G401 (cell line): ENCODE measurements at regions not wholly inside any gene's neighbourhood (a gene's known extent, or its start where the extent isn't known, plus 50 kb on each side); places are given as distances from the start of the nearest gene placed in this dataset.

Source experiments
- DNase-seq: peaks from one replicate; pipeline ENCODE4 v3.0.0-alpha.2; 2015; ENCODE audit warnings: low spot score
- in situ Hi-C: cut with HindIII; loops from 2 replicates; pipeline ENCODE4 v1.10.0; 2016; ENCODE audit warnings: low sequenced_read_pairs, mixed read lengths

DNA sequence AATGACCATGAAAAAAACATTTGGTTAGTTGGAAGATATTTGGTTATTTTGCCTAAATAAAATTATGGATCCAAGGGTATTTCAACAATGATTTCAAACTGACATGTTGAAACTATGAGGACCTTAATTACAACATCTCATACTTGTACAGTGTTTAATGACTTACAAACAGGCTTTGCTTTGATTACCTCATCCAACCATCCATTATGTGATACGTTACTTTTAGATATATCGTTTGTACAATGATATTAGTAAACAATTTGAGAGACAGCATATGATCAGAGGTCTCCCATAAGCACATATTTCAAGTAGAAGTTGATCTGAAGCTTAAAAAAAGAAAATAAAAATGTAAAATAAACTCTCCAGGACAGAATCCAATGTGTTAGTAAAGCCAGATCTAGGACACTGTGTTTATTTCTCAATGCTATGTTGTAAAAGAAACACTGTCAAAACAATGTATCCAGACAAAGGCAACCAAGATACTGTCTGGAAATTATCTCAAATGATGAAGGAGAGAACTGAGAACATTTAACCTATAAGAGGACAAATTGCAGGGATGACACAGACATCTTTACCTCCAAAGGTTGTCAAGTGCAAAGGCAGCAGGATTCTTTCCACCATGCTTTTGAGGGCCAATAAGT is 116.0 kb upstream of the TARS1 start:
- DNase-seq: no peak
- in situ Hi-C loops: no loop called here

DNA sequence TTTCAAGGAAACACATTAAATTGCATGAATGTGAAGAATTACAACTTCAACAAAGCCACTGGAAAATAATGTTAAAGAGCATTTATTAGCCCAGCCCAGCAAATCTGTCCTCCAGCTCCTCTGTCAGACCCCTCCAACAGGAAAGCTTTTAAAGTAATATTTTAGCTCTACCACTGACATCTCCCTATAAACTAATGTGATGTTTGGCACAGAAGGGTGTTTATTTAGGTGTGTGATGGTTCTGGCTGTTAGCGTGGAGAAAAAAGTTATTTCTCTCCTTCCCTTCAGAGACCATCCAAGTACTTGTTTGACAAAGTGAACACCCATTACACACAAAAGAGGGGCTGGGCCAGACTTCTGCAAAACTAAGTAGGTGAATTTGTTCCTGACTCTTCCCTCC is 111.9 kb upstream of the TARS1 start:
- in situ Hi-C loops: no loop called here
- no peak for DNase-seq

DNA sequence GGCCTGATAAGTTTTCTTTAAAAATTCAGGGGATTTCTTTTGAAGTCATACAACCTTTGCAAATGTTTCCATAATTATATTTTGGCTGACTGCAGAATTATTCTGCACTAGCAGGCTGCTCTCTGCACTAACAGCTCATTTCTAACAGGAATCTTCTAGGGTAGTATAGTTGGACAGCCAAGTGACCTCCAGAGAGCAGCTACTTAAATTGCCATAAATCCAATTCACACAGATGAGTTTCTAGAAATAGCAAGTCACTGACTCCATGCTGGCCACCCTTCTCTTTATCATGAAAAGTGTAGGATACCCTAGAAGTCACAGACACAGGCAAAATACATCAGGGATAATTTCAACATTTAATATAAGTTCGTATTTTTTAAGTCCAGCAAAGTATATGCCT is 110.9 kb upstream of the TARS1 start:
- no peak for DNase-seq
- in situ Hi-C loops: no loop called here

DNA sequence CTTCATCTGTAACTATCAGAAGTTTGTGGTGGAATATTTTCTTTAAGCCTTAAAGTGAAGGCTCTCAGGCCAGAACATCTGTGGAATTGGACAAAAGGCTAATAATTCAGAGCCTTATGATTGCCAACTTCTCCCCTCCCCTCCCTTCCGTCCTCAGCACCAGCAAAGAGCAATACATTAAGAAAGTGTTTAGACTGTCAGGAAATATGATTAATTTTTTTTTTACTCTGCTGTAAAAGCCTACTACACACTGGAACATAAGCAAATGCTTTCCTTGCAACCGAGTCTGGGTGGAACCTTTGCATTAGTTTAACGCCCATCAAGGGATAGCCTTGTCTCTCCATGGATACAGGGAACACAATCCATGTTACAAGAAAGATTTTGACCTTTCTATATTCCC is 110.3 kb upstream of the TARS1 start:
- in situ Hi-C loops: no loop called here
- no peak for DNase-seq

DNA sequence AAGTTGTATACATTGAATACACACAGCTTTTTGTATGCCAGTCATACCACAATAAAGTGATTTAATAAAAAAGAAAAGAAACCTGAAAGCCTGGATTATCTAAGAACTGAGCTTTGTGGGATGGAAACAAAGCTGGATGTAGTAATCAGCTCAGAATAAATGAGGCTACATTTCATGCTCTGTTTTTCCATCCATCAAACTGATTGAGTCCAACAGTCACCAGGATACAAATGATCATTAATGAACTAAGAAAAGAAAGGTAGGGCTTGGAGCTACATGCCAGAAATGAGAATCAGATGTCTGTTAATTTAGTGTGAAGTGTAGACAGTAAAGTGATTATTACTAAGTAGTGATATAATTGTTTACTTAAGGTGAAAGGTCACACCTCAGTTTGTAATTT is 109.8 kb upstream of the TARS1 start:
- in situ Hi-C loops: no loop called here
- no peak for DNase-seq

DNA sequence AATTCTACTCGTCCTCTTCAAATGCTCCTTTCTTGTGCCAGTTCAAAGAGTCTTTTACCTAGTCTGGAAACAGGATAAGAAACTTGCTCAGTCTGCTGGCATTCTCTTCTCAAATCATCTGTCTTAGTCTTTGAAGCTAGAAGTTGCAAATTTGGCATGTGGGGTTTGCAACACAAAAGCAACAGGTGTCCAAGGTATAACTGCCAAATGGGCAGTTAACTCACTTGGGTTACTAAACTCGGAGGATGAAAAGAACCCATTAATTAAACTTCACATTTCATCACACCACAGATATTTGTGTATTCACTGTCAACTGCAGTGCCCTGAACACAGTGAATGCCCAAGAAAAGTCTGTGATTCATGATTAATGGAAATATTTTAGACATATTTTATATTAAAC is 108.0 kb upstream of the TARS1 start:
- DNase-seq: no peak
- in situ Hi-C loops: no loop called here

DNA sequence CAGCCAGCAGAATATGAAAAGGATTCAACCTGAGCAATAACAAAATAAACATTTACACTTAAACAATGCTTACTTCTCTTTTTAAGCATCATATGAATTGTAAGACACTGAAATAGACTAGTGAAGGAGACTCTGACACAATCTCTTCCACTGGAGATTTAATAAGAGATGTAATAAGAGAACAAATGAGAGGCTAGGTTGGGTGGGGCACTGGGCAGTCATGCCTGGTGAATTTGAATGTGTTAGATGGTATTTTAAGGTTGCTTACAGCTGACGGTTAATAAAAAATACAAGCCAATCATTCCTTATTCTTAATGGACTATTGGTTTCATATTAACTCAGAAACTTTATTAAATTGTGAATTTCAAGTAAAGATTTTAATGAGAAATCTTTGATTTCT is 105.9 kb upstream of the TARS1 start:
- no peak for DNase-seq
- in situ Hi-C loops: no loop called here

DNA sequence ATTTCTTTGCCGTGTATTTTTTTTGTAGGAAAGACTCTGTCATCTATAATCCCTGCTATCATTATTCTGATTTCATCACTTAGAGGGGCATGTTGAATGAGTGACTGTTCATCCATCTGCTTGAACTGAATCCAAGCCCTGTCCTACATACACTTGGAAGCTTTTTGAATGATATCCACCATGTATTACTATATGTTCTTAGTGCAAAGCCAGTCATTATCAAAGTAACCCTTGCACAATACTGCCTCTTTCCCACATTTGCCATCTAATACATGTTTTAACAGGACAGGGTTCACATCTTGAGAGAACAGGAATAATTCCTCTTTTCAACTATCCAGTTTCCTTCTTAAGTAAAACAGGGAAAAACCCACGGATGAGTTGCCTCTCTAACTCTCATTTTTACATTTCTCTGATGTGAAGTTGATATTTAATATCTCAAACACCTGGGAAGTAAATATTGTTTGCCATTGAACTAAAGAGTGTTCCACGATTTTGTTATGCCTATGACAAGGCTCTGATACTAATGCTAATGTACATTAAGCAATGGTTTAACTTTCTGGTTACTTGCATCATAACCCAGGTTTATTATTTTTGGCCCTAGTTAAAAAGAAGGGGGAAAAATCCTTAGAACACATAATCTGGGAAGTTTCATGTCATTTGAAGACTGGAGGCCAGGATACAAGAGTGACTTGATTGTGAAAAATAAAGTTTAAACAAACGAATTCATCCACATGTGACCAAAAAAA is 103.7 kb upstream of the TARS1 start:
- in situ Hi-C loops: no loop called here
- no peak for DNase-seq

DNA sequence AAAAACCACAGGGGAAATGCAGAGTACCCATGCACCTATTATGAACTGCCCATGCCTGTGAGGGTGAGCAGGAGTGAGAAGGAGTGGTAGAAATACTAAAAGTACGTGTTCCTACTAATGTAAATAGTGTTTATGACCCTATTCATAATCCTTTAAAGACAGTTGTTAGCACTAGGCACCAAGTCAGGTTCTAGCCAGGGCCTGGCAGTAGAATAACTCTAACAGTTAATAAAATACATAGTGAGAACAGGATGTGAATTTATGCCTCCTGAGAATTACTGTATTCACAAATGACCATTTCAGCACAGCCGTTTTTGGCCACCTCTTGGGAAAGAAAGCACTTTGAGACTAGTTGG is 103.2 kb upstream of the TARS1 start:
- no peak for DNase-seq
- in situ Hi-C loops: no loop called here

DNA sequence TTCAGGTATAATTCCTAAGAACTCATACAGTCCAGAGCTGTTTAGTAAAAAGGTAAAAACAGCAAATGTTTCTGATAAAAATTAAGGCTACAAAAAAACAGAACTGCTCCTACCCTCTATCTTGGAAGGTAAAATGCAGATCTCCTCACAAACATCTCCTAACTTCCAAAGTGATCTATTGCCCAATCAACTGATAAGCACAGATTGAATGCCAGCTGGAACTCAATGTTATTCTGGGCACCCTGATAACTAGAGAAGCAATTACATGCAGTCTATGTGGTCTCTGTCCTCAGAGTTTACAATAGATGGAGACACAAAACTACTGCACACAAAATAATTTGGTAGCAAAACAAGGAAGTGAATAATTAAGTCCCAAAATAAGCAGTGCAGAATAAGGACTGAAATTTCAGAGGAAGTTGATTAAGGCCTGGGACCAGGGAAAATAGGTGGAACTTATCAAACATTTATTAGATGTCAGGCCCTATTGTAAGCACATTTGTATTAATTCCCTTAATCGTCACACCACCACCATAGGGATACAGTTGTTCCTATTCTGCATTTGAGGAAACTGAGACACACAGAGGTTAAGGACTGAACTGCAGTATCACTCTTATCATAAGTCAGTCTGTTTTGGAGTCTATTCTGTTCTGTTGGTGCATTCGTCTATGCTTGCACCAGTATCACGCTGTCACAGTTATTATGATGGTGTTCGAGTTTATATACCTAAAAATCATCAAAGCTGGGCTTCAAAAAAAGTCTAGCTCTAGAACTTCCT is 102.2 kb upstream of the TARS1 start:
- no peak for DNase-seq

DNA sequence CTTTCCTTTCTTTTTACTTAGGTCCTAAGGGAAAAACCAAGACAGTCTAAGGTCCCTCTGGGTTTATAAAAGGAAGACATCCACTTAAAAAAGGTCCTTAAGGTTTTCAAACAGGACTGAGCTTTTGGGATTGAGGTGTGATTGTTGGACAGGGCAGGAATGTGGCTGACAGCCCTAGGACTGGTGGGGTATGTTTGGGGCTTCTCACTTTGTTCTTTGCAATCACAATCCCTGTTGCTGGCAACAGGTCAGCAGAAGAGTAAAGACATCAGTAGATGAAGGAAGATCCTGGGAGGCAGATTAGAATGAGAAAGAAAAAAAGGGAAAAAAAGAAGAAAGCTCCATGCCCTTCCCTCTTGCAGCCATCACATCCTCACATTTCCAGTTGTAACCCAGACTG is 101.4 kb upstream of the TARS1 start:
- in situ Hi-C loops: no loop called here
- no peak for DNase-seq

More for the DNA sequence above, 102.2 kb upstream of the TARS1 start:
- in situ Hi-C loops: no loop called here

DNA sequence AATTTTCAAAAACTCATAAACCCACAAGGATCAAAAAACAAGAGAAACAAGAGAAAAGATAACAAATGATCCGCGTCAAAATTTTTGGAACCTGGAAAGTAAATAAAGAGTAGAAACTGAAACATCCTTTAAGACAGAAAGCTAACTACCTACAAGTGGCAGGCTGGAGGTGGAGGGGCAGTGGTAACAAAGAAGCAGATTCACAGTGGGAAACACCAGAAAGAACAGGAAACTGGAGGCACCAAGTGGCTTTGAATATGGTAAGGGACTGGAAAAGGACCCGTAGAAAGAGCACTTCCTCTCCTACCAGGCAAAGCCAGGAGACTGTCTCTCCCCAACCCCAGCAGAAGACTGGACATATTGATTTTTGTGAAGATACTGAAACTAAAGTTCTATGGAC is 100.6 kb upstream of the TARS1 start:
- in situ Hi-C loops: no loop called here

DNA sequence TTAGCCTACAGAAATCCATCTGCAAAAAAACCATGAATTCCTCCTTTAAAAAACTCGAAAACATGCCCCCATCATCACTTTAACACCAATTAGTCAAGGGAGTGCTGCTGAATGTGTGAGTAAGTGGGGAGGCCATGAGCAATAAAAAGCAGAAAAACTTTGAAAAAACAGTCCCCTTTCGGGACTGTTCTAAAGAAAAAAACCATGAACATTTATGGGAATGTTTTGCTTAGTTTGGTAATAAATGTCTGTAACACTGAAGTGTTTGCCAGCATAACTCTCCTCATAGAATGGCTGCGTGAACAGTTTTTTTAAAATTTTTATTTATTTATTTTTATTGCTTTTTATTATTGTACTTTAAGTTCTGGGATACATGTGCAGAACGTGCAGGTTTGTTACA is 99.4 kb upstream of the TARS1 start:
- no peak for DNase-seq
- in situ Hi-C loops: no loop called here

More for the DNA sequence above, 100.6 kb upstream of the TARS1 start:
- DNase-seq: no peak

DNA sequence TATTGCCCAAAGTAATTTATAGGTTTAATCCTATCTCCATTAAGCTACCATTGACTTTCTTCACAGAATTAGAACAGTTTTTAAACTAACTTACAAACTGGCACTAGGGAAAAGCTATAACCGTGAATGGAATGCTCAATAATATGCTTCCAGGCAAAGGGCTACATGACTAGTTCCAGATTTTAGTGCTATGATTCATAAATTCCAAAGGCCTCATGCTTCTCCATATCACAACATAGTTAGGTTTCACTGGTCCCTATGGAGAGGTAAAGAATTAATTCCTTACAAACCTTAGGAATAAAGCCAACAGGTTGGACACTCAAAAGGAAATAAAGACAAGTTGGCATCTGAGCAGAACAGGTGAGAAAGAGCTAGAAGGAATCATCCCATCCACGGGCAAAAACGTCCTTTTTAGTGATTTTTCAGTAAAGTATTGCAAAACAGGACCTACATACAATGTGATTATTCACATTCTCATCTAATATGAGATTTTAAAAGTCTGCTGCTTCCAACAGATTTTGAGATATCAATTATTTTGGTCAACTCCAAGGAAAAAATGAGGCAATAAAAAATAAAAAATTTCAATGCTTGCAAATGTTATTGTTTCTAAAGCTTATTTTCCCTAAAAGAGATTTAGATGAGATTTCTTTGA is 97.0 kb upstream of the TARS1 start:
- in situ Hi-C loops: no loop called here
- DNase-seq: no peak

DNA sequence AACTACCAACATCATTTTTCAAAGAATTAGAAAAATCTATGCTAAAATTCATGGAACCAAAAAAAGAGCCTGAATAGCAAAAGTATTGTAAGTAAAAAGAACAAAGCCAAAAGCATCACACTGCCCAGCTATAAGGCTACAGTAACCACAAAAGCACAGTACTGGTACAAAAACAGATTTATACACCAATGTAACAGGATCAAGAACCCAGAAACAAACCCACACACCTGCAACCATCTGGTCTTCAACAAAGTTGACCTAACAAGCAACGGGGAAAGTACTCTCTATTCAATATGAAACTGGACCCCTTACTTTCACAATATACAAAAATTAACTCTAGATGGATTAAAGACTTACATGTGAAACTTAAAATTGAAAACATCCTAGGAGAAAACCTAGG is 94.2 kb upstream of the TARS1 start:
- no peak for DNase-seq
- in situ Hi-C loops: no loop called here

DNA sequence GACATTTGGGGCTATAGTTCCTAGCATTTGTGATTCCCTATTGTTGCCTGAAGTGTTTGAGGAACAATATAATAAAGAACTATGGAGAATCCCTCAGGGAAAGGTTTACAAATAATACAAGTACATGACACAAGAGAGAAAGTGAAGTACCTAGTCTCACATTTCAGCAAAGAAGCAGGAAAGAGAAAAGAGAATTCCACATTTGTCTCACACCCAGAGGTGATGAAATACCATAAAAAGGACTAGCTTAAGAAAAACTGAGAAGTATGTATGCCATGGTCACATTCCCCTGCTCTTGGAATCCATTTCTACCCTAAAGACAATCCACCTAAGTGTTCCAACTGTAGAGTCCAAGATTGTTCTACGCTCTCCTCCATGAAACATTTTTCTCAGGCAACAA is 79.0 kb upstream of the TARS1 start:
- no peak for DNase-seq
- in situ Hi-C loops: no loop called here

DNA sequence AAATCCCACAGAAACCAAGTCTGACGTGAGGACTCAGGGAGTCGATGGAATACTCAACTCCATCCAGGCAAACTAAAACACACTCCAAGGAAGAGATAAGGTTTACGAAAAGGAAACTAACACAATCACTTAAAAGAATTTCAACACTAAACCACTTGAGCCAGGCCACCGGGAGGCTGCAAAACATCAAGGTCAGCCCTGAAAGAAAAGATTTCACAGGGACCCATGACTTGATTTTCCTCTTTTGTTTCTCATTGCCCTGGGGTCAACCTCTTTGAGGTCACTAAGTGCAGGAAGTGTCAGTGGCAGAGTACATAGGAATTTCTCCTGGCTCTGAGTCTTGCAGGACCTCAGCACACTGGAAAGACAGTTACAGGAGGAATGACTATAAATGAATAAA is 77.8 kb upstream of the TARS1 start:
- in situ Hi-C loops: no loop called here
- no peak for DNase-seq

DNA sequence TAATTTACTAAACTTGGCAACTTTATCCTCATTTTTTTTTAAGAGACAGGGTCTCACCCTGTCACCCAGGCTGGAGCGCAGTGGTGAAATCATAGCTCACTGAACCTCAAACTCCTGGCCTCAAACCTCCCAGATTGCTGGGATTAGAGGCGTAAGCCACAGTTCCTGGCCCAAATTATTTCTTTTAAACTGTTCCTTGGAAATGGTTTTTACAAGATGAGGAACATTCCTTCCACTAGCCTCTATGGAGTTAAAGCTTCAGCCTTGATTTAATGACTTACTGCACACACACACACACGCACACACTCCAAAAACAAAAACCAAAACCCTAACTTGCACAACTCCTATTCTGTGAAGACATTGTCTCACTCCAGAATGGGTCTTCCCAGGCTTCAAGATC is 77.2 kb upstream of the TARS1 start:
- in situ Hi-C loops: no loop called here
- DNase-seq: no peak

DNA sequence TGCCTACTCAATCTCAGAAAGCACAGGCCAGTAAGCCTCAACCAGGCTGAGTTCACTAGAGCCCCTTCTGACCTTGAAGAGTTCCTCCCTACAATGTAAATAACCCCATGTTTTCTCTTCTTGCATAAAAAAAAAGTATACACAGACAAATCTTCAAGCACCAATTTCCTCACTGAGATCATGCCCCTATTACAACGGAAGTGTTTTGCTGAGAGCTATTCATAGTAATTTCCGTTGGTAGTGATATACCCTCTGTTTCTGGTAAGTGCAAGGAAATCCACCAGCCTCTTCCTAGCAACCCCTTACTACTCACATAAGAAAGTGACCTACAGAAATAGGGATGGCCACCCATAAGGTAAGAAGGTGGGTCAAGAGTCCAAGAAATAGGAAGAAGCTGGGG is 76.4 kb upstream of the TARS1 start:
- in situ Hi-C loops: no loop called here
- DNase-seq: no peak

DNA sequence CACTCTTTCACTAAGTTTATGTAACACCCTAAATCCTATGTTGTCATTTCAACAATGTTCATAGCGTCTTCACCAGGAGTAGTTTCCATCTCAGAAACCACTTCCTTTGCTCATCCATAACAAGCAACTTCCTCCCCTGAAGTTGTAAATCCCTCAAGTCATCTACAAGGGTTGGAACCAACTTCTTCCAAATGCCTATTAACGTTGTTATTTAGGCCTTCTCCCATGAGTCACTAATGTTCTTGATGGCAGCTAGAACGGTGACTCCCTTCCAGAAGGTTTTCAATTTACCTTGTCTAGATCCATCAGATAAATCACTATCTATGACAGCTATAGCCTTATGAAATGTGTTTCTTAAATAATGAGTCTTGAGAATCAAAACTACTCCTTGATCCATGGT is 73.3 kb upstream of the TARS1 start:
- in situ Hi-C loops: no loop called here
- no peak for DNase-seq
